NCI-H526 treated with DMSO at 0.1 percent for 48 hours (cell line): ENCODE measurements at regions not wholly inside any gene's neighbourhood (a gene's known extent, or its start where the extent isn't known, plus 50 kb on each side); places are given as distances from the start of the nearest gene placed in this dataset.

Experiments used
- DNase-seq: peaks from one replicate; lab custom pipeline; 2025; lab: John Stamatoyannopoulos, UW

- no peak for DNase-seq
Observed at GRCh38 chr4:136927172-136927571, 605.1 kb downstream of the PCDH18 start.

GRCh38 chr4:136925203-136925602 lies 607.1 kb downstream of the PCDH18 start:
- no peak for DNase-seq

- no peak for DNase-seq
Observed at GRCh38 chr4:136922066-136922465, 610.2 kb downstream of the PCDH18 start.

- DNase-seq: no peak
Observed at GRCh38 chr4:136920092-136920881, 612.0 kb downstream of the PCDH18 start.

GRCh38 chr4:136918772-136919171 lies 613.5 kb downstream of the PCDH18 start:
- DNase-seq: no peak

- DNase-seq: no peak
Observed at GRCh38 chr4:136917312-136918110, 614.8 kb downstream of the PCDH18 start.

GRCh38 chr4:136909626-136910025 lies 622.7 kb downstream of the PCDH18 start:
- no peak for DNase-seq

GRCh38 chr4:136908122-136908521 lies 624.2 kb downstream of the PCDH18 start:
- no peak for DNase-seq

GRCh38 chr4:136900696-136901095 lies 631.6 kb downstream of the PCDH18 start:
- no peak for DNase-seq

- DNase-seq: no peak
Observed at GRCh38 chr4:136898590-136899248, 633.6 kb downstream of the PCDH18 start.

- DNase-seq: no peak
Observed at GRCh38 chr4:136893573-136893972, 638.7 kb downstream of the PCDH18 start.

- DNase-seq: no peak
Observed at GRCh38 chr4:136881666-136882065, 650.6 kb downstream of the PCDH18 start.

GRCh38 chr4:136873555-136873954 lies 658.7 kb downstream of the PCDH18 start:
- no peak for DNase-seq

GRCh38 chr4:136867465-136867864 lies 664.8 kb downstream of the PCDH18 start:
- no peak for DNase-seq

GRCh38 chr4:136865526-136865925 lies 666.8 kb downstream of the PCDH18 start:
- DNase-seq: no peak

- DNase-seq: peak; percentile 46
Observed at GRCh38 chr4:136864604-136865185, 667.6 kb downstream of the PCDH18 start.

GRCh38 chr4:136863756-136864155 lies 668.5 kb downstream of the PCDH18 start:
- DNase-seq: no peak

- no peak for DNase-seq
Observed at GRCh38 chr4:136862653-136863052, 669.6 kb downstream of the PCDH18 start.

GRCh38 chr4:136861091-136861490 lies 671.2 kb downstream of the PCDH18 start:
- DNase-seq: no peak

- no peak for DNase-seq
Observed at GRCh38 chr4:136858903-136859302, 673.4 kb downstream of the PCDH18 start.

- DNase-seq: no peak
Observed at GRCh38 chr4:136855886-136856285, 676.4 kb downstream of the PCDH18 start.

GRCh38 chr4:136850446-136850845 lies 681.8 kb downstream of the PCDH18 start:
- no peak for DNase-seq
